ENCODE measurements at regions not wholly inside any gene's neighbourhood (a gene's known extent, or its start where the extent isn't known, plus 50 kb on each side); places are given as distances from the start of the nearest gene placed in this dataset.

DNA sequence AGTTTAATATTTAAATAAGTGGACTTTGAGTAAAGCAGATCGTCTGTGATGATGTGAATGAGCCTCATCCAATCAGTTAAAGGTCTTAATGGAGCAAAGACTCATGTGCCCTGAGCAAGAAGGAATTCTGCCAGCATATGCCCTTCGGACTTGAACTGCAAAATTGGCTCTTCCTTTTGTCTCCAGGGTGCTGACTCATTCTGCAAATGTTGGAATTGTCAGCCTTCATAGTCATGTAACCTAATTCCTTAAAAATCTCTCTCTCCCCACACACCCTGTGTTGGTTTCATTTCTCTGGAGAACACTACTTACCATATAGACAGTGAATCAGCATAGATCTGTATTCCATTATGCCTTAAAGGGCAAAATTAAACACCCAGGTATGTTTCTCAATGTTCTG, 609.8 kb upstream of the GALNTL6 start:
- Histone ChIP-seq H3K4me1 (ENCODE audit: control insufficient read depth, insufficient read depth, low read length, poor library complexity, severe bottlenecking) (no peaks in the 10 kb centered on the region), H3K4me3 (ENCODE audit: extremely low read depth, insufficient read depth, low read length, poor library complexity, severe bottlenecking) (no peak overlapping the region), H3K36me3 (ENCODE audit: control insufficient read depth, insufficient read depth, low read length) (no peaks in the 10 kb centered on the region), H3K27ac (ENCODE audit: low read depth, low read length, severe bottlenecking) (no peak overlapping the region), H3K9me3 (ENCODE audit: control insufficient read depth, low read length) (no peaks in the 10 kb centered on the region)
- WGBS, 2 experiments (ENCODE audit: insufficient coverage in 2 of 2), result 58 to 79% methylated on average over 2 of the region's 2 CpGs

DNA sequence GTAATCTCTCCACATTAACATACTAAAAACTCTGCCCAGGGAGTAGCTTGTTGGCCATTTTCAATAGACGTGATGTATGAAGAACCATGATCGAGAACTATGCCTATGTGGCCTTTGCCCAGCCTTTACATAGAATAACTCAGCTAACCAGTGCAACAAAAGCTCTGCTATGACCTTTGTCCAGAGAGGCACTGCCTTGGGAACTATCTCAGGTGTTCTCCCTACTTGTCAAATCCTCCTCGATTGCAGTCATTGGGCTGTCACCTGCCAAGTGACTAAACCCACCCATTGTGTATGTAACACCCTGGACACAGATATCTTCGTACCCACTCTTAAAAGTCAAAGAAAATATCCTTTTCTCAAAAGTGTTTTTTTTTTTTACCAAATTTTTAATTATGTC, 610.3 kb upstream of the GALNTL6 start:
- no peak overlapping the region for H3K27ac ChIP-seq (ENCODE audit: low read depth, low read length, severe bottlenecking)
- no peaks in the 10 kb centered on the region for H3K4me1 ChIP-seq (ENCODE audit: control insufficient read depth, insufficient read depth, low read length, poor library complexity, severe bottlenecking)
- H3K4me3 ChIP-seq (ENCODE audit: extremely low read depth, insufficient read depth, low read length, poor library complexity, severe bottlenecking), result no peak overlapping the region
- no peaks in the 10 kb centered on the region for H3K36me3 ChIP-seq (ENCODE audit: control insufficient read depth, insufficient read depth, low read length)
- 80 to 100% methylated on average over 1 to 3 of the region's 4 CpGs for WGBS, 2 experiments (ENCODE audit: insufficient coverage in 2 of 2)
- no peaks in the 10 kb centered on the region for H3K9me3 ChIP-seq (ENCODE audit: control insufficient read depth, low read length)

- no peak overlapping the region for H3K4me3 ChIP-seq (ENCODE audit: extremely low read depth, insufficient read depth, low read length, poor library complexity, severe bottlenecking)
- no peaks in the 10 kb centered on the region for H3K36me3 ChIP-seq (ENCODE audit: control insufficient read depth, insufficient read depth, low read length)
- H3K4me1 ChIP-seq (ENCODE audit: control insufficient read depth, insufficient read depth, low read length, poor library complexity, severe bottlenecking), result no peaks in the 10 kb centered on the region
- no CpG with 5 or more reads among the region's 2 CpGs for WGBS, 2 experiments (ENCODE audit: insufficient coverage in 2 of 2)
- no peaks in the 10 kb centered on the region for H3K9me3 ChIP-seq (ENCODE audit: control insufficient read depth, low read length)
- H3K27ac ChIP-seq (ENCODE audit: low read depth, low read length, severe bottlenecking), result no peak overlapping the region
Measured at GRCh38 chr4:171186700-171187099, 626.5 kb upstream of the GALNTL6 start.

GRCh38 chr4:171181090-171181489, 632.1 kb upstream of the GALNTL6 start:
- no CpG with 5 or more reads among the region's 1 CpG for WGBS, 2 experiments (ENCODE audit: insufficient coverage in 2 of 2)
- Histone ChIP-seq H3K36me3 (ENCODE audit: control insufficient read depth, insufficient read depth, low read length) (no peaks in the 10 kb centered on the region), H3K4me1 (ENCODE audit: control insufficient read depth, insufficient read depth, low read length, poor library complexity, severe bottlenecking) (no peaks in the 10 kb centered on the region), H3K9me3 (ENCODE audit: control insufficient read depth, low read length) (no peaks in the 10 kb centered on the region), H3K4me3 (ENCODE audit: extremely low read depth, insufficient read depth, low read length, poor library complexity, severe bottlenecking) (no peak overlapping the region), H3K27ac (ENCODE audit: low read depth, low read length, severe bottlenecking) (no peak overlapping the region)

DNA sequence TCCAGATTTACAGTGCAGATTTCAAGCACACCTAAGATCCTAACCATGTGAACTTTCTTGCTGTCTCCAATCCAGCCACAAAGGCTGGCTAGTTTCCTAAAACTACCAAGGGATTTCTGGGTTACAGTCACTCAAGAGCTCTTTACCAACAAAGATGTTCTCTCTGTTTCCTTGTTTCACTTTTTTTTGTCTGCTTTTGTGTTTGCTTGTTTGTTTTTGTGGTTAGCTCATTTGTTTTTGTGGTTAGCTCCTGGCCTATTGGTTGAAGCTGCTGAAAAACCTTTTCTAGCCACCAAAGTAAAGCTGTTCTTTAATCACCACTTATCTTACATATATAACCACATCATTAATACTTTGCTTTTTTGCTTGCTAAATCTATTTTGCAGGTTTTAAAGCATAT, 642.5 kb upstream of the GALNTL6 start:
- H3K9me3 ChIP-seq (ENCODE audit: control insufficient read depth, low read length), result no peaks in the 10 kb centered on the region
- no peak overlapping the region for H3K27ac ChIP-seq (ENCODE audit: low read depth, low read length, severe bottlenecking)
- no peaks in the 10 kb centered on the region for H3K36me3 ChIP-seq (ENCODE audit: control insufficient read depth, insufficient read depth, low read length)
- H3K4me1 ChIP-seq (ENCODE audit: control insufficient read depth, insufficient read depth, low read length, poor library complexity, severe bottlenecking), result no peaks in the 10 kb centered on the region
- no peak overlapping the region for H3K4me3 ChIP-seq (ENCODE audit: extremely low read depth, insufficient read depth, low read length, poor library complexity, severe bottlenecking)

DNA sequence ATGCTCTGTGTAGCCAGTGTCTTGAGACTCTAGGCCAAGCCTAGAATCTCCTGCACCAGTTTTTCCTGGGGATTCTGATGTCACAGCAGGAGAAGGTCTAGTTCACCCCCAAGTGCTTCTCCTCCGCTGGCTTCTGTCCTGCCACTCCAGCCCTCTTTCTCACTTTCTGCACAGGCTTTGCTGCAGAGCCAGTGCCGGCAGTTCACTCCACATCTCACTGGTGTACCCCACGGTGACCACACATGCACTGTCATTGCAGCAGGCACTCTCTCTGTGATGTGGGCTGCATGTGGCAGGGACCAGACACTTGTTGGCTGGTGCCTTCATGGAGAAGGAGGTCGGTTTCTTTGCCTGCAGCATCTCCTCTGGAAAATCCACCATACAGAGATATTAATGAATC, 643.8 kb upstream of the GALNTL6 start:
- no peak overlapping the region for H3K4me3 ChIP-seq (ENCODE audit: extremely low read depth, insufficient read depth, low read length, poor library complexity, severe bottlenecking)
- H3K4me1 ChIP-seq (ENCODE audit: control insufficient read depth, insufficient read depth, low read length, poor library complexity, severe bottlenecking), result no peaks in the 10 kb centered on the region
- 87 to 93% methylated on average over 3 to 4 of the region's 4 CpGs for WGBS, 2 experiments (ENCODE audit: insufficient coverage in 2 of 2)
- H3K36me3 ChIP-seq (ENCODE audit: control insufficient read depth, insufficient read depth, low read length), result no peaks in the 10 kb centered on the region
- H3K9me3 ChIP-seq (ENCODE audit: control insufficient read depth, low read length), result no peaks in the 10 kb centered on the region
- H3K27ac ChIP-seq (ENCODE audit: low read depth, low read length, severe bottlenecking), result no peak overlapping the region

GRCh38 chr4:171162478-171162877, 650.7 kb upstream of the GALNTL6 start:
- H3K4me3 ChIP-seq (ENCODE audit: extremely low read depth, insufficient read depth, low read length, poor library complexity, severe bottlenecking), result no peak overlapping the region
- H3K27ac ChIP-seq (ENCODE audit: low read depth, low read length, severe bottlenecking), result no peak overlapping the region
- no peaks in the 10 kb centered on the region for H3K36me3 ChIP-seq (ENCODE audit: control insufficient read depth, insufficient read depth, low read length)
- no peaks in the 10 kb centered on the region for H3K4me1 ChIP-seq (ENCODE audit: control insufficient read depth, insufficient read depth, low read length, poor library complexity, severe bottlenecking)
- whole genome bisulfite sequencing, 2 experiments (ENCODE audit: insufficient coverage in 2 of 2), result no CpG with 5 or more reads among the region's 3 CpGs
- no peaks in the 10 kb centered on the region for H3K9me3 ChIP-seq (ENCODE audit: control insufficient read depth, low read length)

- 59 to 83% methylated on average over 2 to 6 of the region's 7 CpGs for WGBS, 2 experiments (ENCODE audit: insufficient coverage in 2 of 2)
- no peak overlapping the region for H3K4me3 ChIP-seq (ENCODE audit: extremely low read depth, insufficient read depth, low read length, poor library complexity, severe bottlenecking)
Measured at GRCh38 chr4:171157462-171158082, 655.6 kb upstream of the GALNTL6 start.

DNA sequence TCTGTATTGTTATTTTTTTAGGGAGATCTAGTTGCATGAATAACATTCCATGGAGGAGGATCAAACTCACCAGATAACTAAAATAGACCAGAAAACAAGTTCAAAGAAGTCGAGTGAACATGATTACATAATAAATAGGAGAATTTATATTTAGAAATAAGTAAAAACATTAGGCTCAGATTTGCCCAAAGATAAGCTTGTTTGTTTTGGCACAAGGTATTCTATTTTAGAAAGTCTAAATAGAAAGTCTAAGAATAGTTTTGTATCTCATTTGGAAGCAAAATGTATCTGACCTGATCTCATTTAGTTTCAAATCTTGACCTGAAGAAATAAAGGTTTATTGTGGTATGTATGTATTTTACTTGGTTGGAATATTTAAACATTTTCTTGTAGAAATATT, 670.6 kb upstream of the GALNTL6 start:
- Histone ChIP-seq H3K36me3 (ENCODE audit: control insufficient read depth, insufficient read depth, low read length) (no peaks in the 10 kb centered on the region), H3K4me1 (ENCODE audit: control insufficient read depth, insufficient read depth, low read length, poor library complexity, severe bottlenecking) (no peaks in the 10 kb centered on the region), H3K9me3 (ENCODE audit: control insufficient read depth, low read length) (no peaks in the 10 kb centered on the region), H3K27ac (ENCODE audit: low read depth, low read length, severe bottlenecking) (no peak overlapping the region), H3K4me3 (ENCODE audit: extremely low read depth, insufficient read depth, low read length, poor library complexity, severe bottlenecking) (no peak overlapping the region)
- WGBS, 2 experiments (ENCODE audit: insufficient coverage in 2 of 2), result no CpG with 5 or more reads among the region's 1 CpG

More at GRCh38 chr4:171157462-171158082, 655.6 kb upstream of the GALNTL6 start:
- Histone ChIP-seq H3K36me3 (ENCODE audit: control insufficient read depth, insufficient read depth, low read length) (no peaks in the 10 kb centered on the region), H3K4me1 (ENCODE audit: control insufficient read depth, insufficient read depth, low read length, poor library complexity, severe bottlenecking) (no peaks in the 10 kb centered on the region), H3K27ac (ENCODE audit: low read depth, low read length, severe bottlenecking) (no peak overlapping the region), H3K9me3 (ENCODE audit: control insufficient read depth, low read length) (no peaks in the 10 kb centered on the region)

- WGBS, 2 experiments (ENCODE audit: insufficient coverage in 2 of 2), result no CpG with 5 or more reads among the region's 1 CpG
- Histone ChIP-seq H3K9me3 (ENCODE audit: control insufficient read depth, low read length) (no peaks in the 10 kb centered on the region), H3K4me1 (ENCODE audit: control insufficient read depth, insufficient read depth, low read length, poor library complexity, severe bottlenecking) (no peaks in the 10 kb centered on the region), H3K4me3 (ENCODE audit: extremely low read depth, insufficient read depth, low read length, poor library complexity, severe bottlenecking) (no peak overlapping the region), H3K27ac (ENCODE audit: low read depth, low read length, severe bottlenecking) (no peak overlapping the region), H3K36me3 (ENCODE audit: control insufficient read depth, insufficient read depth, low read length) (no peaks in the 10 kb centered on the region)
Measured at GRCh38 chr4:171142045-171142444, 671.2 kb upstream of the GALNTL6 start.

- no peaks in the 10 kb centered on the region for H3K36me3 ChIP-seq (ENCODE audit: control insufficient read depth, insufficient read depth, low read length)
- no peaks in the 10 kb centered on the region for H3K4me1 ChIP-seq (ENCODE audit: control insufficient read depth, insufficient read depth, low read length, poor library complexity, severe bottlenecking)
- H3K4me3 ChIP-seq (ENCODE audit: extremely low read depth, insufficient read depth, low read length, poor library complexity, severe bottlenecking), result no peak overlapping the region
- WGBS, 2 experiments (ENCODE audit: insufficient coverage in 2 of 2), result 68 to 80% methylated on average over 3 of the region's 3 CpGs
- H3K27ac ChIP-seq (ENCODE audit: low read depth, low read length, severe bottlenecking), result no peak overlapping the region
- no peaks in the 10 kb centered on the region for H3K9me3 ChIP-seq (ENCODE audit: control insufficient read depth, low read length)
Measured at GRCh38 chr4:171130256-171130801, 682.9 kb upstream of the GALNTL6 start.

All from mesodermal cell (in vitro differentiated cells).